ENCODE measurements at regions not wholly inside any gene's neighbourhood (a gene's known extent, or its start where the extent isn't known, plus 50 kb on each side); places are given as distances from the start of the nearest gene placed in this dataset.

DNA sequence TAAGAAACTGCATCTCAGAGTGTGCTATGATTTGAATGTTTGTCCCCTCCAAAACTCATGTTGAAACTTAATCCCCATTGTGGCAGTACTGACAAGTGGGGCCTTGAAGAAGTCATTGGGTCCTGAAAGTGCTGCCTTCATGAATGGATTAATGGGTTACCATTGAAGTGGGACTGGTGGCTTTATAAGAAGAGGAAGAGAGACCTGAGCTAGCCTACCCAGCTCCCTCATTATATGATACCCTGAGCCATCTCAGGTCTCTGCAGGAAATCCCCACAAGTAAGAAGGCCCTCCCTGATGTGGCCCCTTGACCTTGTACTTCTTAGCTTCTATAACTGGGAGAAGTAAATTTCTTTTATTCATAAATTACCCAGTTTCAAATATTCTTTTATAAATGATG, 526.8 kb downstream of the XIRP2 start:
- DNase-seq: no peak

DNA sequence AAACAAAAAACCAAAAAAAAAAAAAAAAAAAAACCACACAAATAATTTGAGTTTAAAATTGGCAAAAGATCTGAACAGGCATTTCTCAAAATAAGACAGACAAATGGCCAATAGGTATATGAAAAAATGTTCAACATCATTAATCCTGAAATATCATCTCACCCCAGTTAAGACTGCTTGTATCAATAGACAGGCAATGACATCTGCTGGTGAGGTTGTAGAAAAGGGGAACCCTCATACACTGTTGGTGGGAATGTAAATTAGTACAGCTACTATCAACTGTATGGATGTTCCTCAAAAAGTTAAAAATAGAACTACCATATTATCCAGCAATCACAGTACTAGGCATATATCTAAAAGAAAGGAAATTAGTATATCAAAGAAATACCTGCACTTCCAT, 523.1 kb downstream of the XIRP2 start:
- DNase-seq: no peak

DNA sequence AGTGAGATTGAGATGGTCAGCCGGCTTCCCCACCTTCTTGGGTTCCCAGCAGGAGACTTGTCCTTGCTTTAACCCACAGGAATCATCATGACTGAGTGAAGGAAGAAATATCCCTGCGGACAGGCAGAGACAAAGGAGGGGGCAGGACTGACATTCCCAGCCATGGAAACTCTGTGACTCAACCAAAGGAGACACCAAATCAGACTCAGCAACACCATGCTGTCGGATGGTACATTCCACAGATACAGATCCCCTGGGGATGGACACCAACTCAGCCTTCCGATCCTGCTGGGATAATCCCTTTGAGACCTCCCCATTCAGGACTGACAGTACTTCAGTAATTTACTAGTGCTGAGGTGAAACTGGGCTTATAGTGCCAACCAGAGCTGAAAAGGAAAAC, 518.3 kb downstream of the XIRP2 start:
- no peak for DNase-seq

DNA sequence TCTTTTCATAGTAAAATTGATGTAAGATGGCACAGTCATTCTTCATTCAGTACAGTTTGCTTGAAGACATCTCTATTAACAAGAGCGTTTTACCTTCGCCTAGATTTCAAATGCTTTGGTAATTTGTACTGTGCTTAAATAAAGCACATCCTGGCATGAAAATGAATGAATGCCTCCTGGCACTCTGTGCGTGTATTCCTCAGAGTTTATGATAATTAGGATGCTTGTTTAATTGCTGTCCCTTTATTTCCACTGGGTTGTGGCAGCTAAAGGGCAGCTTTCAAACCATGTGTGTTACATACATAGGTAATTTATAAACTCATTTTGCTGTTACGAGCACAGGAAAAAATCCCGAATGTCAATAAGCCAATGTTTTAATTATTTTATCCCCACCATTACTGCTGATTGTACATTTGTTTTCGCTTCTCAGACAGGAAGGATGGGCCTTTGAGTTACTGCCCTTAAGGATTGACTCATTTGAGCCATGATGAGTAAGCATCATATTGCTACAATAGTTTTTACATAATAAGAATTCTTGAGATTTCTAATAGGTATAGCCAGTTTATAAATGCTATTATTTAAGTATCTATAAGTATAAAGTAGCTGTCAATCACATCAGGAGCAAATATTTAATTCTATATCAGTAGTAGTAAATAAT, 516.5 kb downstream of the XIRP2 start:
- no peak for DNase-seq

DNA sequence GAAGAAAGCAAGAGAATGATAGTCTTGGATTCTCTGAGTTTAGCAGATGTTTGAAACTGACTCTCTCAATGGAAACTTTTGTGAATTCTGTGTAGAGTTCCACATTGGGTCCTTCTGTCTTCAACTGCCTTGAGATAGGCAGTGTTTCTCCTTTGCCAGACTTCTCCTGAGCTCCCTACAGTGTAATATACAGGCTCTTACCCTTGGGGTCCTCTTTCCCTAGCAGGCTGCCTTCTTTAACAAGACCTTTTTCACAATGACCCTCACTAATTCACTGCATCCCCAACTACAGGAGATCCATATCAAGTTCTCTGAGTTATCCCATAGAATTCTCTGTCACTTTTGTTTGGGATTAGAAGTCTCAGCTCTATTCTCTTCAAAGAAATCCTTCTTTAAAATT, 513.0 kb downstream of the XIRP2 start:
- DNase-seq: no peak

DNA sequence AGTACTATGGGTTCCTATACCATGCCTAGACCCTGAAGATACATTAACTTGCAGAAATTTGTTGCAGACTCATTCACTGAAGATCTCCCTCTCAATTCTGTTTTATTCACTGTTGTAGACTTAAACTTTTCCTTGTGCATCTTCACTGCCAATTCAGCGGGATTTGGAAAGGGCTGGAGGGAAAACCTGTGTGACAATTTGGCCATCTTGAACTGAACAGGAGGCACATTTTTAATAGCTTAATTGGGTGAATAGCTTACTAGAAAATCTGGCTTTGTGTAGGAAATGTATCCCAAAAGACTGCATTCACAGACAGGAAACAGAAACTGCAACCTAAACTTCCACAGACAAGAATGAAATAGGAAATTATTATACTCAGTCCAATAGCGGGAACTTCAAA, 512.3 kb downstream of the XIRP2 start:
- DNase-seq: no peak

DNA sequence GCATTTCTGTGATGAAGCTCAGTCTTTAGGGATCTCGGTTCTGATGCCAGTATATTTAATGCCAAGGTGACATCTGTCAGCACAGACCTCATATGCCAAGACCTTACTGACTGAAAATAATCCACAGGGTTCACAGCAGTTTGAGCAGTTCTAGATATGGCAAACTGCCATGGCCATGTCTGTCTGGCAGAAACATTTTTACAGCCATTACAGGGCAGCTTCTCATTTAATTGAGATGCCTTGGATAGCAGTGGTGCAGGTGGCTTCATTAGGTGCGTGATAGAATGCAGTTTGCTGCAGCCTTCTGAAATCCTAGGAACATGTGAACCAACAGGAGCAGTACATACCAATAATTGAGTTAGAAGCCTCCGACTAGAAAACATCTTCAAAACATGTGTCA, 510.6 kb downstream of the XIRP2 start:
- no peak for DNase-seq

DNA sequence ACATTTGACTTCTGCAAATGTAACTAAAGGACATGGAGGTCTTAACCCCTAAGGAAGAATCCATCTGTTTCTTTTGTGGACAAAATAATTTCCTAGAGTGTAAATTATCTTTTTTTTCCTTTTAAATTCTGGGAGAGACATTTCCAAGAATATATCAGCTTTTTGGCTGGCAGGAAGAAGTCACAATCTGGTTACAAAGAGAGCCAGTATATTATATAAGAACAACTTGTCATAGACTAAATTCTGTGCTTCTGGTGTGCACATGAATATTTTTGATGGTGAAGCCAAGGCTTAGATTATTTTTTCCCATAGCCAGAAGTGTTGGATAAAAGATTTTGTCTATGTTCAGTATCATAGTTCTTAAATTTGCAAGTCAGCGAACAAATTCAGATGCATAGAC, 500.6 kb downstream of the XIRP2 start:
- no peak for DNase-seq

DNA sequence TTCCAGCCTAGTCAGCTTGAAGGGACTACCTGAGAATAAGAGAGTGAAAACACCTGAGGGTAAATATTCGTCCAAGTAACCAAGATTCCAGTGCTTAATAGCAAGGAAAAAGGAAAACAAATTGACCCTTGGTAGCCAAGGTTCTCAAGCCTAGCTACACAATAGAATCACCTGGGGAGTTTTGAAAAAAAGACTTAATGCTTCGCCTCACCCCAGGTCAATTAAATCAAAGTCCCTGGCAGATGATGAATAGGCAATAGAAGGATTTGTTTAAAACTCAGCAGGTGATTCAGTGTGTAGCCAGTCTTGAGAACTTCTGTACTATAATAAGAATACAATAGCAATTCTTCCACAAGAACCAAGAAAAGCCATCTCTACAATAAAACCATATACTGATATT, 500.2 kb downstream of the XIRP2 start:
- DNase-seq: no peak

DNA sequence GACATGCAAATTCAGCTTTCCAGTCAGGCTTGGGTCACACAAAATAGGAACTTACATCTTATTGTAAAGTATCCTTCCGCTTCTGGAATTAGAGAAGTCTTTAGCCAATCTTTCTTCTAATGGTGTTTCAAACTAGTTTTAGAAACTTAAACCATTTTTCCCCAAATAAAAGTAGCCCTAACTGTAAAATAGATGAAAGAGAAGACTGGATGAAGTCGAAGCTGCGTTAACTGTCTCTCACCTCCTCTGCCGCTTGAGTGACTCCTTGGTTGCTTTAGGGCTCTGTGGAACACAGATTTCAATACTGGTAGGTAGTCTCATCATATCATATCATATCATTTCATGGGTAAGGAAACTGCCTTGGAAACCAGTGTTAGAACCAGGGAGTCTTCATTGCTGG, 498.4 kb downstream of the XIRP2 start:
- no peak for DNase-seq

DNA sequence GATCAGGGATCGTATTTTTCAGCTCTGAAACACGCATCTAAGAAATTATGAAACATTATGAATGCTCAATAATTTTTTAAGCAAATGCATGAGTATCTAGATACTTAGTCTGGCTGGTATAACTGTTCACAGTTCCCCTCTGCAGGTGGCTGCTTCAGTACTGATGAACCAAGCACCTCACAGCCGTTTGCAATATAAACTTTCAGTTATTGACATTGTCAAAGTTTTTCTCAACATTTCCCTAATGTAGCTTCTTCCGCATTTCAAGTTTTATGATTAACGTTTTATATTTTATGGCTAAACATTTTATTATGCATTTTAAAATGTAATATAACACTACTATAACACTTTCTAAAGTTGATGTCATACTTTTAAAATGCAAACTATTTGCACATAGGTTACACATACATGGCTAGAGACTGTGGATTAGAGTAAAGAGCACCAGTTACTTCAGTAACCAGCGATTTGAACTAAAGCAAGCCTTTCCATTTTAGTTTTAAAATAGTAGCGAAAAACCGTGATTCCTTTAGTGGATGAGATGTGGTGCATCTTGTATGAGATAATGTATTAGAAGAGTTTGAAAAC, 495.4 kb downstream of the XIRP2 start:
- no peak for DNase-seq

DNA sequence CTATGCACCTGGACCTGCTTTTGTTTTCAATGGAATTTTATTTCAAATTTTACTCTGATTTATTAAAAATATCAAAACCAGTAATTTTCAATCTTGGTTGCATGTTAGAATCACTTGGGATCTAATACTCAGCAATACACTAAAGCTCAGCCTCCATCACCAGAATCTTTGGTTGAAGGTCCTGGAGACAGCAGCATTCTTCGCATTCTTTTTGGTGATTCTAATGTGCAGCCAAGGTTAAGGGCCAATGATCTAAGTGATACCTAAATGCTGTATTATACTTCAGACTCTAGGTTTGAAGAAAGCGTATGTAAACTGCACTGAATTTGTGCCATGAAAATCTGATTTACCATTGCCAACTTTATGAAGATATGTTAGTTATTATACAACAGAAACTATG, 493.1 kb downstream of the XIRP2 start:
- no peak for DNase-seq

DNA sequence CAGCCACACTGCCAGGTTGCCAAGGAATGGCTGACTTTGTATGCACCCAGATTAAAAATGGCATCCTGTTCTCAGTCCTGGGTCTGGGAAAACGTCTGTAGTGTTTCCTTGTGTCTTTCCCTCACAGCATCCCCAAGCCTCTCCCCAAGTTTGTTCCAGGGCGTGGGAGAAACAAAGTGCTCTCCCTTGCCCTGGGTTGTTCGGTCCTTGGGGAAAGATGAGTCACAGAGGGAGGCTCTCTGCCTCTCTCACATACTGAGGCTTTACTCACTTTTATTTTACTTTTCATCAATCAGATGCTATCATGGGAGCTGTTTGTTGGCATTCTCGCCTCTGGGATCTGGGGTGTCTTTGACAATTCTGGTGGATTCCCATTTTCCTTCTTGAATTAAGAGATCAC, 492.3 kb downstream of the XIRP2 start:
- DNase-seq: no peak

DNA sequence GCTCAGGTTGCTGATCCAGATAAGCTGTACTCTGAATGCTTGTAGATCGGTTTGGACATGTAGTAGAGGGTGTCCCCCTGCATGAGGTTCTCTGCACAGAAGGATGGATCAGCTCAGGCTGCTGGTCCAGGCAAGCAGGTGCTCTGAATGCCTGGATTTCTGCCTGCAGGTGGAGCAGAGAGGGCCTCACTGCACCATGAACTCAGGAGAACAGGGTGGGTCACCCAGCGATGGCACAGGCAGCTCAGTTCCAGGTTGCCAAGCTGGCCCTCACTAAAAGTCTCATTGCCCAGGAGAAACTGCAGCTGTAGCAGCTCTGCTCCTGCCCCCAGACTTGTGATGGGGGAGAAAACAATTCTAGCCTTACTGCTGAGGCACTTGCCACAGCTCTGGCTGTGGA, 491.8 kb downstream of the XIRP2 start:
- DNase-seq: no peak

DNA sequence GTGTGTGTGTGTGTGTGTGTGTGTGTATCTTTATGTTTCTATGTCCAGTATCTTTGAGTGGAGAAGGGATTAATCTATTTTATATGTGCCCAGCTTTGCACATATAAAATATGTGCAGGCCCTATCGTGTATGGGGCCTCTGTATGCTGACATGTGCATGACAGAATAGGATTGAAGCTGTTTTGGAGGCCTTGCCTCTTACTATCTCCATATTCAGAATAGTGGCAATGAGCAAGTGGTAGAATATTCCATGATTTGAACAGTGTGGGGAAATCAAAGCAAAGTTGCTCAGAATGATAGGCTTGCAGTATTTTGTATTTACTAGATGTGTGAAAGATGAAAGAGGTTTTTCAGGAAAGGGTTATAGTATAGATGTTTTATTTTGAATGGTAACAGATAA, 480.8 kb downstream of the XIRP2 start:
- no peak for DNase-seq

DNA sequence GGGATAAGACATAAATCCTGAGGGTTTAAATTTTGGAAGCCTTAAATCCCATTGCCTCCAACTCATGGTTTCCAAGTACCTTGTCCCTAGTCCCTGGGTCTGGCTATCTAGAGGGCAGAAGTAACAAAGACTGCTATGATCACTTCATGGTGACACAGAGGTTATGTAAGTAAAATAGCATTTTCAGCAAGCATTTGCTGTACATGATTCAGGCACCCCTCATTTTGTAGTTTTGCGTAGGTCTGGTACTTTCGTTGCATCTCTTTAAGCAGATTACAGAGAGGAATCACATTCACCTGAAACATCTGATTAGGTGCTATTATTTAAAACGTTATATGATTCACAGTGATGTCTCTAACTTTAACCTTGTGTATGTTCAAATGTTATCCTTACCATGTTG, 480.1 kb downstream of the XIRP2 start:
- DNase-seq: no peak

DNA sequence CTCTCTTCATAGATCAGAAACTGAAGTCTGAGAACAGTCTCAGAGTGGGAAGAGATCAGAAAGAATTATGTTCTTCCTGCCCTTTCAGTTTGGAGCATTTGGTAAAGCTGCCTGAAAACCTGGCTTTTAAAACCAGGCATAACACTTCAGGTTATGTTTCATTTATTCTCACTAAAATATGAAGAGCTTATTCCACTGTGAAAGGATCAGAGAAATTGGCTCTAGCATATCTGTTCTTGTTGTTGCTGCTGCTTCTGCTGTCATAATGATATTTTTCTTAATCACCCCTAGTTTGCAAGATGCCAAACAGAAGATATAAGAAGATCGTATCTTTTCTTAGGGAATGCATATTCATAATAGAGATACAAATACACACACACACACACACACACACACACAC, 476.9 kb downstream of the XIRP2 start:
- no peak for DNase-seq

DNA sequence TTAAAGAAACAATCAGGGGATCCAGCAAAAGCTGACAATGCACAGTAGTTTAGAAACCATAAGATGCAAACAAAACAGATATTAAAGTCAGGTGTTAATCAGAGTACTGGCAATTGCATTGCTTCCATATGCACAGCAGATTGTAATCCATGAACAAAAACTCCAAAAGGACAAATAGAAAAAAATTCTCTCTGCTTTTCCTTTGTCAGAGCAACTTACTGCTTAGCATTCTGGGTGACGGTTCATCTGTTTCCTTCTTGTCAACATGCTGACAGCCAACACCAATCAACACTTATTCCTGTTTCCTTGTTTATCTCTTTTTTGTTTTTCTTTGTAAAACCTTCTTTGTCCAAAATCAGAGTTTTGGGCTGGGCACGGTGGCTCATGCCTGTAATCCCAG, 473.1 kb downstream of the XIRP2 start:
- DNase-seq: no peak

DNA sequence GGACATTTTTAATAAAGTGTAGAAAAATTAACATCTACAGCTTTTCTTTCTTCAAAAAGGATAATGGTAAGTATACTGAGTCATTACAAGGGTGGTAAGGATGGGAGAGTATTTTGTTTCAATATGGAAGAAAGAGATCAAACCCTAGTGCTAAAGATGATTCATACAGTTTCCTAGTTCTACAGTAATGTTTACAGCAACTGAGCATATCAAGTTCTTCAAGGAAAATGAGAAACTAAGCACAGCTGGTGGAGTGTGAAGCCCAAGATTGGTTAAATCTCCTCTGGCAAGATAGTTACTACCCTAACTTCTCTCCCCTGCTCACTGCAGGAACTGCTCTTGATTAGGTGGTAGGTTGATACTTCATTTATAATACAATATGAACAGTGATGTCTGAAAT, 467.5 kb downstream of the XIRP2 start:
- DNase-seq: no peak

DNA sequence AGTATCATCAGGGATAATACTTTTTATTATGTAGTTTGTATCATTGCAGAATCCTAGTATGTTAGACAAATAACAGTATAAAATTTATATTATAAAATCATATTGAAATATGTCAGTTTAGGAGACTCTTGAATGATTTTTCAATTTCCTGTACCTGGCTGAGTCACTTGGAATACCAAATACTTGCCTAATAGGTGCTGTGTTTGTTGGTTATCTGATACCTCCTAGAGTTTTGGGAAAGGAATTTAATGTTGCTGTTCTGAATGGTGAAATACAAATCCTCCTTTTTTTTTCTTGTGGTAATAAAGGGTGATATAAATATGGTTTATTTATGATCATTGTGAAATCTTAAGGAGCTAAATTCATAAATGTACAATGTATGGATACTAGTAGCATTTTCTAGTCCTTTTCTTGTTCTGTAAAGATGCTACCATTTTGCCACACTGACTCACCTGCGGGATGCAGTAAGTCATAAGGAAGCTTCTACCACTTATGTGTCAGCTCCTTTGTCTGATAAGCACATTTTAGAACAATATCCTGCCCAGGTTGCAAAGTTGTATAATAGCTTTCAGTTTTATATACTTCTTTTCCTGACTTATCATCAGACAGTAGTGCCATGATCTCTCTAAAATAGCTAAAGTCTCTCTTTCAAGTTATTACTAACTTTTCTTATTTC, 465.5 kb downstream of the XIRP2 start:
- no peak for DNase-seq

DNA sequence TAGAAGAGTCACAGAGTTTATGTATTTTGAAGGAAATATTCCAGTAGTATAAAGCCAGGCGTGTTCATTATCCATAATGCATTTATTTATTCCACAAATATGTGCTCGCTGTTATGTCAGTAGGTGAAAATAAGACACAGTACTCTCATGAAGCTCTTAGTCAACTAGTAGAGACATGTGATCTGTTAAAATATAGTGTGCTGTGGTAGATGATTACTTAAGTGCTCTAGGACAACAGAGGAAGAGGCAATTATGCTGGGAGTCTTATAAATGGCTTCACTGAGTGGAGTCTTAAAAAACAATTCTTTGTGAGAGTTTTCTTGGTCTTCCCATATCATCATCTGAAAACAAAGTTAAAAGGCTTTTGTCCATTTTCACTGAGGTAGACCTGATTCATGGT, 457.3 kb downstream of the XIRP2 start:
- DNase-seq: no peak

DNA sequence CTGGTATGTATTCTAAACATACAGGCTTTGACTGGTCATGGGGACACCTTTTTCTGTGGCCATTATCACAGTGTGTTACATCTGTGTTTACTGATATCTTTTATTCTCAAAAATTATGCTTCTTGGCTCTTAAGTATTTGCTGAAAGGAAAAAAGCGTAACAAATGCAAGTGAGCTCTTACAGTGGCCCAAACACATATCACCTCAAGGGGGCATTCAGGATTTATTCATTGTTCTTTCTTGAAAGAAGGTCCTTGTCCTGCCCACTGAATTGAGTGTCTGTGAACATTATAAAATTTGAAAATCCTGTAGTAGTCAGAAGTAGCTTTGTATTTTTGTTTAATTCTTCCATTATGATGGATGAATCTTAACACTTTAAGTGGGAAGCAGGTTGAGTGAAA, 454.5 kb downstream of the XIRP2 start:
- DNase-seq: no peak

DNA sequence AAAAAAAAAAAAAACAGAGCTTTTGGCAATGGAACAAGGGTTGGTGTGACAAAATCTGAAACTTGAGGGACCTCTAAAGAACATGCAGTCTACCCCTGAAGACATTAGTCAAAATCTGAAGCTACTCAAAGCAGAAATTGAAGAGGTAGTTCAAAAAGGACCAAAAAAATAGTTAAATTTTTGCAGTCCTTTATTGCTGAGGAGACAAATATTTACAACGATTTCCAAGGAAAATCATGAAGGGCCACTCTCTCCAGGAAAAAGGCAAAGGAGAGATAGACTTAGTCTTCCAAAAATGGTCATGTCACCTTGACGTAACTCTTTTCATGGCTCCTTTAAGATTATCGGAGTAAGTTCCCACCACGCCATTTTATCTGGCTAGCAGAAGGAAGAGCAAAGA, 452.0 kb downstream of the XIRP2 start:
- no peak for DNase-seq

DNA sequence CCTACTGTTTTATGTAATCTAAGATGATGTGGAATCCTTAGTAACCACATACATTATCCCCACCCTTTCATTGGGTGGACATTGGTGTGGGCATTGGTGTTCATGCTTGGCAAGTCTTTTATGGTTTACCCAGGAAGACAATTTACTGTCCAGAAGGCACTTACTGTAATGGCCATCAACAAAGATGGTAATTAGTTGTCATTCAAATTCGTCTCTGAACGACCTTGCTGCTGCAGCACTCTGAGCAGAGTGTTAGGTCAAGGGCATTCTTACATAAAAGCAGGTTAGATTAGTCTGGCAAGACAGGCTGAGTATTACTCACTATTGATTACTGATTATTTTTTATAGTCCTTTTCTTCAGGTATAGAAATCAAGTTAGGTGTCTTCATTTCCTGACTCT, 447.9 kb downstream of the XIRP2 start:
- no peak for DNase-seq

DNA sequence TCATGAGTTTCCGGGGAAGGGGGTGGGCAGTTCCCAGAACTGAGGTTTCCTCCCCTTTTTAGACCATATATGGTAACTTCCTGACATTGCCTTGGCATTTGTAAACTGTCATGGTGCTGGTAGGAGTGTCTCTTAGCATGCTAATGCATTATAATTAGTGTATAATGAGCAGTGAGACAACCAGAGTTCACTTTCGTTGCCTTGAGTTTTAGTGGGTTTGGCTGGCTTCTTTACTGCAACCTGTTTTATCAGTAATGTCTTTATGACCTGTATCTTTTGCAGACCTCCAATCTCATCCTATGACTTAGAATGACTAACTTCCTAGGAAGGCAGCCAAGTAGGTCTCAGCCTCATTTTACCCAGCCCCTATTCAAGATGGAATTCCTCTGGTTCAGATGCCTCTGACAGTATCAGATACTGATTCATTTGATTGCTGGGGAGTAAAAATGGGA, 447.3 kb downstream of the XIRP2 start:
- no peak for DNase-seq

Measured in NCI-H1092 treated with DMSO at 0.1 percent for 48 hours (cell line).